H1 (cell line): ENCODE measurements at regions not wholly inside any gene's neighbourhood (a gene's known extent, or its start where the extent isn't known, plus 50 kb on each side); places are given as distances from the start of the nearest gene placed in this dataset.

Experiments used
- SP2 ChIP-seq: IDR thresholded peaks from 2 replicates; pipeline ENCODE4 v1.6.1; 2012; ENCODE audit warnings: mild to moderate bottlenecking, low read length, inconsistent platforms
- YY1 ChIP-seq: IDR thresholded peaks from 2 replicates; pipeline ENCODE4 v1.6.1; 2011; ENCODE audit warnings: low read depth, mild to moderate bottlenecking, low read length
- TF ChIP-seq, protein P1 (sequence below): IDR thresholded peaks from 2 replicates; pipeline ENCODE4 v1.6.1; 2012; ENCODE audit warnings: low read length, inconsistent platforms

DNA sequence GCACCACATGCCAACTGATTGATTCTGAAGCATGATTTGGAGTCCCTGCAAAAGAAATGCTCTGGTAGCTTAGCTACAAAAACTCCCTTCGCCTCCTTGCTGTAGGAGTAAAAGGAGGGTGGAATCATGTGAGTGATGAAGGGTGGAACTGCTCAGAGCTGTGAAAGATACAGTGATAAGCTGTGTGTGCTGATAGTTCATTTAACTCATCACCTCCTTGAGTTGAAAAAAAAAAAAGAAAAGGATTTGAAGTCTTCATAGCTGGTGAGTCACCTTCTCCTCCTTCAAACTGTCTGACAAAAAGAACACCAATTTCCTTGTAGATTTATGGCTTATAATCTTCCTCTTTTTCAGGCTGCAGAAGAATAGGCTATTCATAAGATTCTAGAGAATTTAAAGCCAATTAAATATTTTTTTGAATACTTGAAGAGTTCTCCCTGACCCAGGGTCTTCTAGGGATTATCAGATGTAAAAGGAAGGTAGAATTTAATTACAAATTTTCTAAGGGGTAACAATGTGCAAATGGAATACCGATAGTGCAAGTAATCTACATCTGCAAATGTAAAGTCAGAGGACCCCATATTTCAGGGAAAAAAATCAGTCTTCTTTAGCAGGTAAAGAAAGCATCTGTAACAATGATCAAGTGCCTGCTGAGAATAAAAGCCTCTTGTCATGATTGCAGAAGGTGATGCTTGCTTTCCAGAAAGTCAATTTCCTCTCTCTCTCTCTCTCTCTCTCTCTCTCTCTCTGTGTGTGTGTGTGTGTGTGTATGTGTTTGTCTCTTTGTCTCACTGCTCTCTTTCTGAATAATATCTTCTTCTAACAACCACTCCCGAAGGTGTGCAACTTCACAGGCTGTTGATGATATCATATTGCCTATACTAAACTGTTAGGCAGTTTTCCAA lies 208.8 kb upstream of the VEGFC start (continued):
- no peak for TF ChIP-seq SP2
- TF ChIP-seq YY1 = no peak
- TF ChIP-seq, protein P1, sequence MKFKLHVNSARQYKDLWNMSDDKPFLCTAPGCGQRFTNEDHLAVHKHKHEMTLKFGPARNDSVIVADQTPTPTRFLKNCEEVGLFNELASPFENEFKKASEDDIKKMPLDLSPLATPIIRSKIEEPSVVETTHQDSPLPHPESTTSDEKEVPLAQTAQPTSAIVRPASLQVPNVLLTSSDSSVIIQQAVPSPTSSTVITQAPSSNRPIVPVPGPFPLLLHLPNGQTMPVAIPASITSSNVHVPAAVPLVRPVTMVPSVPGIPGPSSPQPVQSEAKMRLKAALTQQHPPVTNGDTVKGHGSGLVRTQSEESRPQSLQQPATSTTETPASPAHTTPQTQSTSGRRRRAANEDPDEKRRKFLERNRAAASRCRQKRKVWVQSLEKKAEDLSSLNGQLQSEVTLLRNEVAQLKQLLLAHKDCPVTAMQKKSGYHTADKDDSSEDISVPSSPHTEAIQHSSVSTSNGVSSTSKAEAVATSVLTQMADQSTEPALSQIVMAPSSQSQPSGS = no peak
